Muscle of arm (tissue), 1 donor: ENCODE measurements at regions not wholly inside any gene's neighbourhood (a gene's known extent, or its start where the extent isn't known, plus 50 kb on each side); places are given as distances from the start of the nearest gene placed in this dataset.
"Not testable (repeated sequence)": the region's sequence is repeated elsewhere in the genome, so short reads cannot be mapped to it uniquely, and the experiment has no call there.

ENCODE experiments used
- DNase-seq: peaks from one replicate; pipeline ENCODE4 v3.0.0-alpha.2; 2013

DNA sequence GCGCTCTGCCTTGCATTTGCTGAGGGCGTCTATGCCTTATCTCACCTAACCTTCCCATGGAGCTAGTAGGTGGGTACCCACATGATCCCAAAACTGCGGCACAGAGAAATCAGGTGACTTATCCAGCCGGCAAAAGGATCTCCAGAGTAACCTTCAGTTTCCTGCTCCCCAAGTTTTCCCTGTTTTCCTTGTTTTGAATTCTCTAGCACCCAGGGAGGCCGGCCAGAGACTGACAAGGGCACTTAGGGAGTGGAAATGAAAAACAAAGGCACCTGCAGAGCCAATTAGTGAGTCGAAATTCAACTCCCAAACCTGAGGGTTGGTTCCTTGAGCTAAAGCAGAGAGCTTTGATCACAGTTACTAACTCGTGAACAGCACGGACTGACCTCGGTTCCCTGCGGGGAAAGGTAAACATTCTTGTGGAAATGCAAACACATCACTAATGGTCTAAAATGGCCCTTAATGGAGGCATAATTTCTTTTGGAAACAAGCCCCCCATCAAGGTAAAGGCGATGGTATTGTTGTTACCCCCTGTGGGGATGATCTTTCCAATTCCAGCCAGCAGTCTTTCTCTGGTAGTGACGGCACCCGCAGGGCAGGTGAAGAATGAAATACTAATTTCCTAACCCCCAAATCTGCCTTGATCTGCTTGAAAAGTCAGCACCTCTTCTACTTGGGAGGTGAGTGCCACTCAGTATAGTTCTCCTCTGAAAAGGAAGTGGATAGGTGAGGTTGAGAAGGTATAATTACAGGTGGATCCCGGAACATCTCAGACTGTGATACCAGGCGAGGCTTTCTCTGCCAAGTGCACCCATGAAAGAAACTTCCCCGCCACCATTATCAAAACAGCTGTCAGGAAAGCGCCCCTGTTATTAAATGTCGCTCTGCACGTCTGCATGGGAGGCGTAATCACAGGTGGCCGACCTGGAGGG, 365.6 kb upstream of the AUTS2 start:
- DNase-seq, result no peak

DNA sequence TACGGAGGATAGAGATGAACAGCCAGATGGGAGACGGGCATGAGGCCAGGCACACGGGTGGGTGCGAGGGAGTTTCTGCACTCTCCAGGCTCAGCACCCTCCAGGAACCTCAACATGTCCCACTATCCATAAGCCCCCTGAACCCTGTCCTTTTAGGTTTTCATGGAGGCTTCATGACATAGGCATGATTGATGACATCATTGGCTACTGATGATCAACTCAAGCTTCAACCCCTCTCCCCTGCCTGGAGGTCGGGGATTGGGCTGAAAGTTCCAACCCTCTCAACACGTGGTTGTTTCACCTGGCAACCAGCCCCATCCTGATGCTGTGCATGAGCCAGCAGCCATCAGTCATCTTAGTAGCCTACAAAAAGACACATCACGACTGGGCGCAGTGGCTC, 360.7 kb upstream of the AUTS2 start:
- no peak for DNase-seq

DNA sequence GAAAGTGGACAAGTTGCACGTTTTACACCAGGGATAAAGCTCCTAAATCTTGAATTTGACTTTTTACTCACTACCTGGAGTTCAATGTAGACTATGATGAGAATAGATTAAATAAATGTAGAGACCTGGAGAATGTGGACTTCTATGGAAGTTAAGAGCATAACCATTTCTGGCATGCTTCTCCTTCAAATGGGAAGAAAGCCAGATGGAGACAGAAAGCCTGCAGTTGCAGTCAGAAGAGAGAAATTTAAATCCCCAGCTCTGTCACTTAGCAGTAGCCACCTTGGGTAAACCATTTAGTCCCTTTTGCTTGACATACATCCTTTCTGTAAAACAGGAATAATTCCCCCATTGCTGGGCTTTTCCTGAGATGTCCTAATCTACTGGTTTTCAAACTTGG, 355.3 kb upstream of the AUTS2 start:
- no peak for DNase-seq

DNA sequence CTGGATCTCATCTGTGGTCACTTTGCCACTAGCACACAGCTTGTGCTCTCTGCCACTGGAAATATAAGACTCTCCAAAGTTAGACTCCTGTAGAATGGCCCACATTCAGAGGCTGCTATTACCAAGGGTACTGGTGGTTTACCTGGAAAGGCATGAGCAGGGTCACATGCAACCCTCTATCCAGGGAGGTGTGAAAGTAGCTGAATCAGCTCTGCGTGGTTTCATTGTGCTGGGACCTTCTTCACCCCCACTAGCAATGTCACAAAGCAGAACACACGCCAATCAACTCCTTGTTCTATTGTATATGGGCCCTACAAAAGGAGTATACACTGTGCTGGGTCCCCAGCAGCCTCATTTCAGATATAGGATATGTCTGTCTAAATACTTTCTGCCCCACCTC, 353.6 kb upstream of the AUTS2 start:
- no peak for DNase-seq

DNA sequence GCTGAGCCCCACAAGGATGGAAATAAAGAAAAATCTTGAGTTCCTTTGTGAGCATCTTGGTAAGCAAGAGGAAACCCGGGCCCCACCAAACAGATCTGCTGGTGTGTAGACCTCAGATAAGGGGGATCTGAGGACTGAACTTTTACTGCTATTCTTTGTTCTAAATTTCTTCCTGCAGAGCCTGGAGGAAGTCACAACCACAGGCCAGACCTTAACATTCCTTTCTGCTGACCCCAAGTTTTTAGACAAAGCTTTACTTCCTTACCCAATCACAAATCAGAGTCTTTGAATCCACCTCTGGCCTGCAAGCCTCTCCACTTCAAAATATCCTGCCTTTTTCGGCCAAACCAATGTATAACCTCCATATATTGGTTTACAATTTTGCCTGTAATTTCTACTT, 352.6 kb upstream of the AUTS2 start:
- no peak for DNase-seq

DNA sequence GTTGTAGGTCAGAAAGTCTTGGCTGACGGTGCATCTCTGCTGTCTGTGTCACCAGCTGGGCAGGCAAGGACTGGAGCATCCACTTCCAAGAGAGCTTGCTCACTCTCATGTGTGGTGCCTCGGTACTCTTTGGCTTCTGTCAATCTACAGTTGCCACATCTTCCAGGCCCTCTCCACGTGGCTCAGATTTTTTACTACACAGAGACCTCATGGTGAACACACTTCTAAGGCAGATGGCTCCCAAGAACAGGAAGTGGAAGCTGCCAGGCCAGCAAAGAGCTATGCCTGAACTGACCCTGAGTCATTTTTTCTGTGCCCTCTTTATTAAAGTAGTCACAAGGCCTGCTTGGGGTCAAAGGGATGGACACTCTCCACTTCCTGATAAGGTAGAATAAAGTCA, 351.5 kb upstream of the AUTS2 start:
- no peak for DNase-seq

DNA sequence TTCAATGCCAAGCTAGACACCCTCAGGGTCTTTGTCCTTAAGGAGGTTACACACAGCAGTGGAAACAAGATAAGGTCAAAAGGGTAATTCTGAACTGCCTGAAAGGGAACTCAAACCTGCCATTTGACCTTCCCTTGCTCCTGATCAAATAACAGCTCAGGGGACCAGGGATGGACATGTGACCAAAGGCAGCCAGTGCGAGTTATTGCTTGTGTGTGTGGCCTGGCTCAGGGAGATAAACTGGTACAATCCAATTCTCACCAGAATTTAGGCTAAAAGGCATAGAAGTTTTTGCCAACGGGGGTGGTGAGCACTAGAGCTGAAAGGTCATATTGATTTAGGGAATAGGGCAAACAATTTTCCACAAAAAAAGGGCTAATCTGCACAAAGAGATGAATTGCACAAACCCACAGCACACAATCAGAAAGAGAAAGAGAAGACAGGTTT, 349.9 kb upstream of the AUTS2 start:
- not testable (repeated sequence) for DNase-seq

DNA sequence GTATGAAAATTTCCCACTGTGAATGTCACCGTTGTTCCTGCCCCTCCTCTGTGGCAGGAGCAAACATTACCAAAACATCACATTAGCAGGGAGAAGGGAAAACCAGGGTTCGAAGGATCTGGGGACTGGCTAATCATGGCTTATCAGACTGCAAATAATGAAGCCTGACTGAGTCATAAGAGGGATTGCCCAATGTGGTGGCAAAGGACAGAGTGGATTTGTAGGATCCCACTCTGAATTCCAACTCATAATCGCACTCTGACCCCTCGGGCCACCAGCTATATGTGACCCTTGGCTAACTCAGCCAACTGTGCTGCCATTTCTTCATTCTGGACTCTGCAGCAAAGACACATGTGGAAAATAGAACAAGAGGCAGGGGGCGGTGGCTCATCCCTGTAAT, 347.3 kb upstream of the AUTS2 start:
- no peak for DNase-seq

DNA sequence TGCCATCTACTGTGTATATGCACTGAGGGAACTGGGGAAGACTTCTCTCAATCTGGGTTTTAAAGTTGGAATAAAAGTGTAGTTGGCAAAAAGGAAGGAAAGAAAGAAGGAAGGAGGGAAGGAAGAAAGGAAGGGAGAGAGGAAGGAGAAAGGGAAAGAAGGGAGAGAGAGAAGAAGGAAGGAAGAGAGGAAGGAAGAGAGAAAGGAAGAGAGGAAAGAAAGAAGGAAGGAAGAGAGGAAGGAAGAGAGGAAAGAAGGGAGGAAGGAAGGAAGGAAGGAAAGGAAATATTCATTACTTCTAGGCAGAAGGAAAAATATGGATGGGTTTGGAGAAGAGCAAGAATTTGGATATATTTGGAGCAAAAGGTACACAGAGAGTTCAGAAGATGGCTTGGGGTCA, 343.6 kb upstream of the AUTS2 start:
- no peak for DNase-seq

DNA sequence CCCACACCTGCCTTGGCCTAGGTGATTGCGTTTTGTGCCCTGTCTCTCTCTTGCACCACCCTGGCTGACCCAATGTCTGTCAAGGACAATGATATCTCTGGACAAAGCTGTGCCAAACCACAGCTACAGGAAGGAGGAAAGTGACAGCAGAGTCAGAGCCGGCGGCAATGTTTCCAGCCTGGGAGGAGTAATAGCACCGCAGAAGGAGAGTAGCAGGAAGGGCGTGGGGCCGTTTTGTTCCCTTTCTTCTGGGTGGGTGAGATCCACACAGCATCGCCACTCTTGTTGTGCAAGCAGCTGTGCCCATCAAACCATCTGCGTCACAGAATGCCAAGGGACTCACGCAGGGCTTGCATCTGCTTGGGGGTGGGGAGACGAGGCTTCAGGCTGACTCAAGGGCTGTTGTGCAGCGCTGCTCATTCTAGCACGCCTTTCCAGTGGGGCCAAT, 341.6 kb upstream of the AUTS2 start:
- peak; percentile 30 for DNase-seq

DNA sequence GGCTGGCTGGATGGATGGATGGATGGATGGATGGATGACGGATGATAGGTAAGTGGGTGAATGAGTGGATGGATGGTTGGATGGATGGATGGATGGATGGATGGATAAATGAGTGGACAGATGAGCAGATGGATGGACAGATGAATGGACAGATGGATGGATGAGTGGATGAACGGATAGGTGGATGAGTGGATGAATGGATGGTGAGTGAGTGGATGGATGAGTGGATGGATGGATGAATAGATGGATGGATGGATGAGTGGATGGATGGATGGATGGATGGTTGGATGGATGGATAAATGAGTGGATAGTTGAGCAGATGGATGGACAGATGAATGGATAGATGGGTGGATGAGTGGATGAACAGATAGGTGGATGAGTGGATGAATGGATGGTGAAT, 340.7 kb upstream of the AUTS2 start:
- no peak for DNase-seq

DNA sequence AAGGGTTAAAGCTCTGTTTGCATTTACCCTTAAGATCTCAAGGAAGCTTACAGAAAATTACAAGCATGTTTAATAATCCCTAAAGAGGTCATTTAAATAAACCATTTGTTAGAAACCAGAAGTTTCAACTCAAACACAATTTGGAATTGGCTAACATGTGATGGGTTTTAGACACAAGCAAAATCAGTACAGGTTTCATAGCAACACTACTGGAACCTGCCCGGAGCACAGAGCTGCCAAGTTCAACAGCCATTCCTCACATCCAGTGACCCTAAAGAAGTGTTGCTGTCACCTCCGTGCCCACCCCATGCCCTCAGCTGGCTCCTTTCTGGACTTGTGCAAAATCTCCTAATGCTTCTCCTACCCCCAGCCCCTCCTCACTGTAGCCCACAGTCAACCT, 338.8 kb upstream of the AUTS2 start:
- DNase-seq, result no peak

DNA sequence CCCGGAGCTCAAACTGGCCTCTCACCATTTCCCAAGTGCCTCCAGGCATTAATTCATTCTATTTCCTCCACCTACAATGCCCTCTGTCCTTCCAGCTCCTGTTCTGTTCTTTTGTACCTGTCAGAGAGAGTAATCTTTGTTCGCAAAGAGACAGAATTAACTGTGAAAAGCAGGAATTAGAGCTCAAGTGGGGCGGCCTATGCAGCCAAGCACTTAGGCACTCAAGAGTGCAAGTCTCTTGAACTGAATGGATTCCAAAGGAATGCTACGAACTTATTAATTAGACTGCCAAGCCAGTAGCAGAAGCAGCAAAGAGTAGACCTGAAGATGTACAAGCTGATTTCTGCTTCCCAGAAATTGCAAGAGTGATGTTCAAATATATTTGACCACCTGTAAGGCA, 338.3 kb upstream of the AUTS2 start:
- no peak for DNase-seq

DNA sequence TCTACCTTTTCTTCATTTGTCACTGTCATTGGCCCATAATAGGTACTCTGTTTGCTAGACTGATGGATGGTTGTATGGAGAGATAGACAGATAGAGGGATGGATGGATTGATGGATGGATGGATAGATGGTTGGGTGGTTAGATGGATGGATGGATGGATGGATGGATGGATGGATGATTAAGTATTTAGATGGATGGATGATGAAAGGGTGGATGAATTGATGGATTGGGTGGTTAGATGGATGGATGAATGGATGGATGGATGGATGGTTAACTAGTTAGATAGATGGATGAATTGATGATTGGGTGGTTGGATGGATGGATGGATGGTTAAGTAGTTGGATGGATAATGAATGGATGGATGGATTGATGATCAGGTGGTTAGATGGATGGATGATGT, 334.7 kb upstream of the AUTS2 start:
- DNase-seq, result no peak

DNA sequence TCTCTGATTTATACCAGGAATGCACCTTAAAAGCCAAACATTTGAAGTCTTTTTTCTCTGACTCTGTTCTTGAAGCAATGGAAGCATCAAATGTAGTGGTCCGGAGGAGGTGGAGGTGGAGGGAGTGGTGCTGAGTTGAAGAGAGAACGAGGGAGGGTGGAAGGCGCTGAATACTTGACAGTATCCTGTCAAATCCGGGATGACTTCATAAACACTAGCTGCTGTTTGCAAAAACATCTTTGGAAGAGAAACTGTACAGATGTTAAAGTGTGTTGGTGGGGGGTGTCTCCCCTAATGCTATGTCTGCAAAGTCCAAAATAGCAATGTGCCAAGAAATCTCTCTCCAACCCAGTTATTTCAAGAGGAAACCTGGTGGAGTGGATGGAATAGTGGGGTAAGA, 328.5 kb upstream of the AUTS2 start:
- DNase-seq, result no peak

DNA sequence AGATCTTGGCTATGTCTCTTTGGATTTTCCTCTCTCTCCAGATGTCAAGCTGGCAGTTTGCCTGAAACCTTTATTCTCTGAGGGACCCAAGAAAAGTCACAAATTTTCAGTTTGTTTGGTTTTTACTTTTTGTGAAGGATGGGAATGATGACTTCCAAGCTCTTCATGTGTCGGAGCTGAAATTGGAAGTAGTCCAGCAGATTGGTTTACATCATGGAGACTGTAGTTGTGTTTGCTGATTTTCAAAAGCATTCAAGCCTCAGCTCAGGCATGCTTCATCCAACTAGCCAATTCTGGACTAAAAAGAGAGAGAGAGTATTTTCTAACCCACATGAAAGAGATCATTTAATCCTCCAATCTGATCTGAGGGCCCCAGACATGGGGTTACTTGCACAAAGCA, 326.2 kb upstream of the AUTS2 start:
- no peak for DNase-seq

DNA sequence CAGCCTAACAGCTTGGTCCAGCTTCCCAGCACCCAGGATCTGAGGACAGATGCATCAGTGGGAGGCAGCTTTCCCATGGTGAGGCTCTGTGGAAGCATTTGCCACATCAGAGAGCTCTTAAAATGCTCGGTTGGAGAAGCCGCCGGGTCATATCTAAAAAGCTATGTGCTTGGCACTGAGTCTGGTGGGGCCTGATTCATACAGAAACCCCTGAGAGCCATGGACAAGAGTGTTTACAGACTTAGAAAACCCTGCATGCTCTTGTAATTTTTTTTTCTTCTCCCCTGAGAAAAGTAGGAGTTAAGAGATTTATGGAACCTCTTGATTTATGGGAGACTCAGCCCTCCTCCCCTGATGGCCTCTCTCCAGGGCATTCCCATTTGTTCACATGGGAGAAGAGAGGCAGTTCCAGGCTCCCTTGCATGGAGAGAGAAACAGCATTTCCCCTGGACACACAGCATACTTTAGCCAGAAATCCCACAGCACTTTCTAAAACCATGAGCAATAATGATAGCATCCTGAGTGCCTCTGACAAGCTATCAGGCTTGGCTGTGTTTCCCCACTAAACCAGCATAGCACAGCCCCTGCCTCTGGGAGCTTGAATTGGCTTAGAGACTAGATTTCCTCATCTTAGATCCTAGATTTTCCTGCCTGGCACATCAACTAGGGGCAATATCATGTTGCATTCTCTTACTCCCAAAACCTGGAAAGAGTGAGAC, 322.1 kb upstream of the AUTS2 start:
- DNase-seq, result no peak

DNA sequence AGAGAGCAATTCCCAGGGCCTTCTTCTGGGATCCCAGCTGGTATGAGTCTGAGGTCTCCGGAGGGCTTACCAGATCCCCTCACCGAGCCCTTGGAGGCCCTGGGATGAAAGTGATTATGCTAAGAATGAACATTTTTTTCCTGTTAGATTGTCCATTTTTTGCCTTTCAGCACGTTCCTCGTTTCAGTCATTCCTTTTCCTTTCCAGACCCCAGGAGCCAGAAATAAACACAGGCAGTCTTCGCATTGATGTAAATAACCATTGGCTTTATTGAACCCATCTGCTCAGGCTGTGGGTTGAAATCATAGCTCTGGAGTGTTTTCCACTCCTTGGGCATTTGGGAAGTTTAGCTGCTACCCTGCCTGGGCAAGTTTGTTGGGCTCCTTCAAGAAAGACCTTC, 320.9 kb upstream of the AUTS2 start:
- no peak for DNase-seq

DNA sequence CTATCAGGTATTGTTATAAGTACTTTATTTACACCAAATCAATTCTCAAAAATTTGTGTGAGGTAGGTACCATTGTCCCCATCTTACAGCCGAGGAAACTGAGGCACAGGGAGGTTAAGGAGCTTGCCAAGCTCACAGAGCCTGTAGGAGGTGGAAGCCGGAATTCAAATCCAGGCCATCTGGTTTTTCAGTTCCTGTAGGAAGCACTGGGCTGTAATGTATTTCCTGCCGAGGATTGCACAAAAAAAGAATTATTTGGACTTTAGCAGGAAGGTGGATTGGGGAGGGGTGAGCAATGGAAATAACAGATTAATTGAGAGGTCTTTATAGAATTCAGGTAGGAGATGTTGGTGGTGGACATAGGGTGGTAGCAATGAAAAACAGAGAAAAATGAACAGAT, 315.3 kb upstream of the AUTS2 start:
- no peak for DNase-seq

DNA sequence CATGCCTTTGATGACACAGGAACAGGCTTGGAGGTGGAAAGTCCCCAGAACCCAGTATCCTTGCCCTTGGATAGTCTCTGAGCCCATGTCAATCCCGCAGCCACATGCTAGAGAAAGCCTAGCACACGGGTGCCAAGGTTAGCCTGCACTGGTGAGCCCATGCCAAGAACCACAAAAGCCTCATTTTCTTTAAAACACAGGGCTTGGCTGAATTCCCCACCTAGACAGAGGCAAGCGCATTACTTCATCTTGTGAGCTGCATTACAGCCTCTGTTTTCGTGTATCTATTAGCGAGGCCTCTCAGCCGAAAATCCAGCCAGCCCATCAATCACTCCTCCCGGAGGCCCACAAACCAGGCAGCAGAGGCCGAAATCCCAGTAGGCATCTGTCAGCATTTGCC, 314.9 kb upstream of the AUTS2 start:
- DNase-seq, result peak; percentile 72

DNA sequence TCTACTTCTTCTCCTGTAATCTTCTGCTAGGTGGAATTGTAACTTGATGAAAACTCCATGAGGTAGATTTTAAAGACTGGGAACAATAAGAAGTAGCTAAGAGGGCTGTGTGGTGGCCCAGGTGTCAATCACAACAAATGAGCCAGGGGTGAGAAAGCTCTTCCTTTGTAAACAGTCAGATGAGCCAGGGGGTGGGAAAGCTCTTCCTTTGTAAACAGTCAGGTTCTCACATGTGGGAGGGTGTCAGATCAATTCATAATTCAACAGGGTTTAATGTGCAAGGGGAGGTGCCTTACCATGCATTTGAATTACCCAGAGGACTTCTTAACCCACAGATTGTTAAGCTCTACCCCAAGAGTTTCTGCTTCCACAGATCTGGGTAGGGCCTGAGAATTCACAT, 312.4 kb upstream of the AUTS2 start:
- DNase-seq, result no peak

DNA sequence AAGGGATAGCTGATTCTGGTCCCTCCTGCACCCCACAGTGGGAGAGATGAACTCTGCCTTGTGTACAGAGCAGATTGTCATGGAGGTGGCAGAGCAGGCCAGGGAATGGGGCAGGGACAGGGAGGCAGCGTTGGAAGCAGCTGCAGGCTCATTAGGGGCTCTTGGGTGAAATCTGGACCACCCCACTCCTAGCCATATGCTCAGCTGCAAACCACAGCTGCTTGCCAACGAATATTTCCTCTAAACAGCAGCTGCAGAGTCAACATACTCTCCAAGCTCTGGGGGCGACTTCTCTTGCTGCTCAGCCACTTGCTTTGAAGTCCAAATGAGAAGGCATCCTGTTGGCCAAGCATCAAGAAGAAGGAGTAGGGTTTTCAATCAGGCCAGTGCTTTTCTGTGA, 302.3 kb upstream of the AUTS2 start:
- DNase-seq, result peak; percentile 49

DNA sequence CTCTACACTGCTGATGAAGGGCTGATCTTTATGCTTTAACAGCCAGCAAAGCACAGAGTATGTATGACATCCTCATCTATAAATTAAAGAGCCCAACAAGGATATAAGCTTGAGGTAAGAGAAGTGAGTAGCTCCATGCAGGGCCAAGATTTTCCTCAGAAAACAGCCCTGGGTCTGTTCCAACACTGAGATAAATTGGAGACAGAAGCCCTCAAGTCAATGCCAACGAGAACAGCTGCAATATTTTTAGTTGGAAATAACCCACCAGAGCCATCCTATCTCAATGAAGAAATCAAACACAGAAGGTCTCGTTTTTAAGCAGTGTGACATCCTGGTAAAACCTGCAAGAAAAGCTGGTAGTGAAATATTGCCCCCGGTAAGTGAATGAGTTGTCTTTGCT, 297.0 kb upstream of the AUTS2 start:
- no peak for DNase-seq
